GM21367 (cell line): ENCODE measurements at regions not wholly inside any gene's neighbourhood (a gene's known extent, or its start where the extent isn't known, plus 50 kb on each side); places are given as distances from the start of the nearest gene placed in this dataset.

Source experiments
- ATAC-seq: cut with Tn5 transposase; IDR thresholded peaks from one replicate; pipeline ENCODE4 v1.9.1; 2021; ENCODE audit not compliant: unreplicated experiment

DNA sequence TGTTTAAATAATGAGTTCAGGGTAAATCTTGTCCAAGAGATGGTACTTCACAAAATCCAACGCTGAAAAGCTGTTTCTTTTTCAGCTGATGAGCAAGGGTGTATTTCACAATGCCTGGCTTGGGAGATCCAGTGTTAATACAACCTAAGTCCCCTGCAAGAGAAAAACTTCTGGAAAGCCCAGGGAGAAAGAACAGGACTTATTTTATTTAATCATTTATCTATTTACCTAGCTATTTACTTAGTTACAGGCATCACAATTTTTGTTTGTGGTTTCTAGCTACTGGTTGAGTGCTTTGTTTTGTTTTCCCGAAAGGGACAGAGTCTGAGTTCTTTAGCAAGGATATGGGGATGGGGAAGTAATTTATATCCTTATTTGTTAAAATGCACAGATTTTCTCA is 598.2 kb upstream of the SYT4 start:
- ATAC-seq = no peak

DNA sequence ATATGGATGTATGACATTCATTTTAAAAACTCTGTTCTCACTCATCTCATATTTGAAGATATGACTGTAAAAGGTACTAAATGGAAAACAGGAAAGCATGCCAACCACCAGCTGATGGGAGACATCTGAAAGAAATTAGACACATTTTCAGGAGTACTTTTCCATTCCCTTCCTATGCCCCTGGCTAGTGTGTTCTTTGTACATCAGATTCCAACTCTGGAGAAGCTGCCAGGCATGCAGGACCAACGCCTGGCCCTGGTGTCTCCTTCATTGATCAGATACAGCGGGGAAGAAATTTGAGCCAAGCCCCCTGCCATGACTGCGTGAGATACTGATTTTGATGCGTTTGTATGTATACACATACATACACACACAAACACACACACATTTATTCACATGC is 599.0 kb upstream of the SYT4 start:
- no peak for ATAC-seq

DNA sequence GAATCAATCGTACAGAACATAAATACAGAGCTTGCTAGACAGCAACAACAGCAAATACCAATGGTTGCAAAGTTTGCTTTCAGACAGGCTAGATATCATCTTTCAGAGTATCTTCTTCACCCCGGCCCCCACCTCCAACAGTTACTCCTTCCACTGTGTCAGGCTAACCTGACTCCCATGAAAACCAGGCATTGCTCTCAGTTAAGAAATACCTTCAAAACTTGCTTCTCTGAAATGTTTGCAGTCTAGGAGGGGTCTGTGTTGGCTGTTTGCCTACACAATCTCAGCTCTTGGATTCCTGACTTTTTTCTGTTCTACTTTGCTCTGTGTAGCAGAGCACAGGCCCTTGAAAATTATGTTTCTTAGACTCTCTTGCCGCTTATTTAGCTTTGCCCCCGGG is 599.5 kb upstream of the SYT4 start:
- ATAC-seq = no peak

DNA sequence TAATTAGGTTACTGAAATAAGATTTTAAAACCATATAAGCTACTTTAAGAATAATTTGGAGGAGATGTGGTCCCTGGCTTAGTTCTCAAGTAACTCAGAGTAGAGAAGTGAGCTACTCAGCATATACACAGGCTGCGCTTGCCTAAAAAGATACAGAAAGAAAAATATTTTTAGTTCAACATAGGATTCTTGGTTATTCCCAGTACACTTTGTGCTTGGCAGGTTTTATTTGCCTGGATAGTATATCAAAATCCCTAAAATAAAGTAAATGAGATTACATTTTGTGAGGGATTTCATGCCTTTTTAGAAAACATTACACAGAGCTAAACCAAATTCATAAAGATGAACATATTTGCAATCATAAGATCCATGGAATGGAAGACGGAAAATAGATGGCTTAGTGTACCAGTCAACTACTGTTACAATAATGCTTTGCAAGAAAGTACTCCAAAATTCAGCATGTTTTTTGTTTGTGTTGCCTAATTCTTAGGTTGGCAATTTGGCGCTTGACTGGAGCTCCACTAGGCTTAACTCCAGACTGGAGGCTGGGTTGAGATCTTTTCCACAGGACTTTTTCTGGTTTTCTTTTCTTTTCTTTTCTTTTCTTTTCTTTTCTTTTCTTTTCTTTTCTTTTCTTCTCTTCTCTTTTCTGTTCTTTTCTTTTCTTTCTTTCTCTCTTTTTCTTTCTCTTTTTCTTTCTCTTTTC is 600.5 kb upstream of the SYT4 start:
- no peak for ATAC-seq

DNA sequence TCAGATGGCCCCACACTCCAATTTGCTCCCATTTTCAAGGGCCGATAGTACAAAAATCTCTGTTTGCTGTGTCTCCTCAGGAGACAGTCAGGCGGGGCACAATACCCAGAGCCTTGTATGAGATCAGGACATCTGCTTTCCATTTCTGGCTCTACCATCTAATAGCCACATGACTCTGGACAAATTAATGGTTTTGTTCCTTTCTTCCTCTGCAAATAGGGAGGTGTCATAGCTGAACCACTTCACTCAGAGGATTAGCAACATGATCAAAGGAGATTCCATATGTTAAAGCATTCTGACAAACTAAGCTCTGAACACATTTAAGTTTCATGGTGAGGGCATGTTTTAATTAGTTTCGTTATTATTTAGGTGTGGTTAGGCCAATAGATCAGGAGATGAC is 602.1 kb upstream of the SYT4 start:
- ATAC-seq = no peak

DNA sequence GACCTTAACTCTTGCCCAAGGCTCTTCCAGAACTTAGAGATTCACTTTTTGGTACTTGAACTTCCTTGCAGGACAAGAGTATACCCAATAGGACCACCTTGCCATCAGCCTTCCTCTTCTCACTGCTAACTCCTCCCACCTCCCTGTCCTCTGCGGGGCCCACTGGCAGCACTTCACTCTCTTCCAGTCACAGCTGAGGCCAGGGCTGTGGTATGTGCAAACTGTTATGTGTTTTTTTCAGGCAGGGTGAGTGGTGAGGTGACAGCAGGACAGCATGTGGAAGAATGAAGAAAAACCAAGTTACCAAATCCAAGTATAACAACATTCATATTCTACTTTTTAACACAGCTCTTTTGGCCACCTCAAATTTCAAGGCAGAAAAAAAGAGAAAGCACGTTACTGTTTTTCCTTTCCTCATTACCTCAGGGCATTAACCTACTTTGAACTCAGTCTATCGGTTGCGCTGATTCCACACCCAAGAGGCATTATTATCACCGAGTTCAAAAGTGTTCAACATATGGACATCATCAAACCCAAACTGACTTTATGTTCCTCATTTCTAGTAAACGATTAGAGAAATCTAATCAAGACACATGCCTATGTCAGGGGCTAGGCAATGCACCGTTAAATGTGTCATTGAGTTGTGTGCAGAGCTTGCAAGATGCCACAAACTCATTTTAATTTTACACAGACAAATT is 605.2 kb upstream of the SYT4 start:
- no peak for ATAC-seq

DNA sequence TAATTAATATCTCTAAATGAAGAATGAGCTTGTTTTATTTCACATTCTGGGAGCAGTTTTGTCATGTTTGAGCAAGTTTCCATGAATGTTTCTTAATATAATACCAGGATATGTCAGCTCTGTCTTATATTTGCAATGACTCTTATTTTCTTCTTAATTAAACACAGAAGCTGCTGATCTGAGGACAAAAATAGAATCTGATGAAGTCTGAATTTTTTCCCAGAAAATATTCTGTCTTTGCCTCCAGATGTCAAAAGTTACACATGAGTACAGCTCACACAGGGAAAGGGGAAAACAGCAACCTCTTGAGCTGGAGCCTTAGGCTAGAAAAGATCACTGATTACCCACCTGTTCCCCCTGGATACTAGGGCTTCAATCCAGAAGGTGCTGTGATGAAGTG is 606.6 kb upstream of the SYT4 start:
- ATAC-seq = no peak

DNA sequence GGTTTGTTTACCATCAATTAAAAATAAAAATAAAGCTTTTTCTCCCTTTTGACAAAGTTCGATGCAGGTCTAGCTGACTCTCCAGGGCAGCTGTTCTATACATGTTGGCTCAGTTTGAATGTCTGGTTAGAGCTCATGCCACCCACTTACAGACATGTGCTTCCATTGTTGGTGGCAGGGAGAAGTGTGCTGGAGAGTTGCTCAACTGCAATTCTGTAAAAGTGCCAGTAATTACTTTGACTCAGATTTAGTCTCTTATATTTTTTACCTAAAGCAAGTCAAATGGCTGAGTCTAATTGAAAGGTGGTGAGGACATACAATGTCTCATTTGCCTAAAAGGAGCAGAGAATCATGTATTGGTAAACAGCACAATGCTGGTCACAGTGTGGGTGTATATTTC is 609.1 kb upstream of the SYT4 start:
- ATAC-seq = no peak

DNA sequence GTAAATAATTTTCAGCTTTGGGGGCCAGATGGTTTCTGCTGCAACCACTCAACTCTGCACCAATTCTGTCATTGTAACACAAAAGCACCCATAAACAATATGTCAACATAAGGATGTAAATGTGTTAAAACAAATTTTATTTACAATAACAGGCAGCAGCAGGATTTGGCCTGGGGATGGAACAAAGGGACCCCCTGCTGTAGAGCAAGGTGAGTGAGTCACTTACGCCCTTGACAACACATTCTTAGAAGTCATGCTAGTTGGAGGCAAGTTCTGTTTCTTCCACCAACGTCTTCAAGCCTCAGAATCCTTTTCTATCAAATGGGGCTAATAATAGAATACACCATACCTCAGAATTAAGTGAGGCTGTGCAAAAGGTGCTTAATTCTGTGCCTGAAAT is 610.2 kb upstream of the SYT4 start:
- ATAC-seq = no peak

DNA sequence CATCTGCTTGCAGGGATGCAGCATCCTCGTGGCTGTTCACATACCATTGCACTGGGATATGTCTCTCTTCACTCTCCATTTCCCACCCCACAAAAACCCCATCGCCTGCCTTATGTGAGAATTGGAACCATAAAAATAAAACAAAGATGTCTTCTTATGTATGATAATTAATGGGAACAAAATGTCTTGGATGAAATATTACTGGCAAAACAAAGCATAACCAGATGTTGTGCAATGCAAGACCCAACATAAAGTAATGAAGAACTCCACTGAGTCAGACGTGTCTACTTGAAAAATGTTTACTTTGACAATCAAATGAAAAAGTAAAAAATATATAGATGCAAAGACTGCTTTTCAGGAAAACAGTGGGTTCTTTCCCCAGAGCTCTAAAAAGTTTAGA is 611.3 kb upstream of the SYT4 start:
- ATAC-seq = no peak

DNA sequence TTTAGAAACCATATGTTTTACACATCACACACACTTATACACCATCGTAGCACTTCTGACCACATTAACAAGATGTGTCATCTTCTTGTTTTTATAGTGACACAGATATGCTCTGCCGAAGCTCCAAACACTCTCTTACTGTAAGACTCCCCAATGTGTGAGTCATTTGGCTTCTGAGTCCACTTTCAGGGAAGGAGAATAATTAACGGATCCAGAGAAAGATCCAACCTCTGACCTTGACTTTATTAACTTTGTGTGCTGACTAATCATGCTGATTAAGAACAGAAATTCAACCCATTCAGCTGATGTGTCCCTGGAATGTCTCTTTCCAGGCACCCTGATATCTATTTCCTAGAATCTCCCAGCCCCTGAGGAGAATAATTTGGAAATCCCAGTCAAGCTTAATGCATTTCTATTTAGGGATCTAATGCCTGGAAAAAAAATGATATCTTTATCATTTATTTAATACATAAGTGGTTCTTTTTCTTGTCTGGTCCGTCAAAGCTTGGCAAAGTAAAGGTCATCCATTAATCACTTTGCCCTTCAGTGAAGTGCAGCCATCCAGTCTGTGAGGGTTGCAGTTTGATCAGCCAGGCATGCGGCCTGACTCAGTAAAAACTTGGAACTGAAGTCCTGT is 615.8 kb upstream of the SYT4 start:
- ATAC-seq = no peak

DNA sequence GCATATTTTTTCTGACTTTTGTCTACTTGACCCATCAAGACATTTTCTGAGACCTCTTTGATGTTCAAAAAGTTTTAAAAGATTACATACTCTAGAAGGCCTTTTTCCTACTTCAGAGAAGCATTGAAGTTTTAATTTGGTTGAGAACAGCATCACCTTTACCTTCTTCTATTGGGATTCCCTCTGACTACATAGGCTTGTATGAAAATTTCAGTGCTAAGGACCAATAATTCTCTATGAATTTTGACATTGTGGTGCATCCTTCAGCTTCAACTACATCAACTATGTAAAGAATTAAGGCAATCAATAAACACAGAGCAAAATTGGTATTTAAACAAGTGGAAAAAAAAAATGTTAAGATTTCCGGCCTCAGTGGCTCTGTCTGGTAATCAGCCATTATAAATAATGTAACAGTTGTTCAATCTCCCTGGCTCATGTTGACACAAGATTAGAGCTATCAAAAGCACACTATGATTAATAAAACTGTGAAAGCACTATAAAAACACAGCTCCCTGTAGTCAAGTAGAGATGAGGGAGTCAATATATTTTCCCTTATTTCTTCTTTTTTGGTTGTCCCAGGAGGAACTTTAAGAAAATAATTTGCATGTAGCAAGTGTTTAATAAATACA is 627.0 kb upstream of the SYT4 start:
- no peak for ATAC-seq

DNA sequence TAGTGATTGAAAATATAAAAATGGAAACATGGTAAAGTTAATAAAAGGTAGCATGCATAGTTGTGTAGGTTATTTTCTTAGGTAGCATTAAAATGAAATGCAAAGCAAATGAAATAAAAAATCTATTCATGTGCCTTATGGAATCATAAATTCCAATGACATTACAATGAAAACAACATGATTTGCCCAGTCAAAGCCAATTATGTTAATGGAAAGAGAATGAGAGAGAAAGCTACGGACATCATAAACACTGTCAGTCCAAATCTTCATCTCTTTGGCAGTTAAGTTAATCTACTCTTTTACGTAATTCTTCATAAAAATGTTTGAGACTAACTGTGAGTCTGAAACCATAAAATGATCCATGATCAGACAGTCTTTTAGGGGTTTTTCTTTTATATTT is 636.7 kb upstream of the SYT4 start:
- ATAC-seq = no peak

DNA sequence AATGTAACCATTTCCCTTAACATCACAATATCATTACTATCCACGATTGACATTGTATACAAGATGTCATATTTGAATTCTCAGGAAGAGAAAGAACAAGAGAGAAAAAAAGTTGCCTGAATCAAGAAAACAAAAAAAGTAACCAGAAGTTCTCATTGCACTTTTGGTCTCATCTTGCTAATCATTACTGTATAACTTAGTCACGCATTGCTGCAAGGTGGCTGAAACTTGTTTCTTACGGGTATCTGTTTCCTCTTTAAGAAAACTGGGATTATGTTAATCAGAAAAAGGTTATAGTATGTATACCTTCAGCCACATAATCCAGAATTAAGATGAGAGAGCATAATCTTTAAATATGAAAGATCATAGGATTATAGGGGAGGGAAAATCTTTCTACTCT is 639.7 kb upstream of the SYT4 start:
- ATAC-seq = no peak

DNA sequence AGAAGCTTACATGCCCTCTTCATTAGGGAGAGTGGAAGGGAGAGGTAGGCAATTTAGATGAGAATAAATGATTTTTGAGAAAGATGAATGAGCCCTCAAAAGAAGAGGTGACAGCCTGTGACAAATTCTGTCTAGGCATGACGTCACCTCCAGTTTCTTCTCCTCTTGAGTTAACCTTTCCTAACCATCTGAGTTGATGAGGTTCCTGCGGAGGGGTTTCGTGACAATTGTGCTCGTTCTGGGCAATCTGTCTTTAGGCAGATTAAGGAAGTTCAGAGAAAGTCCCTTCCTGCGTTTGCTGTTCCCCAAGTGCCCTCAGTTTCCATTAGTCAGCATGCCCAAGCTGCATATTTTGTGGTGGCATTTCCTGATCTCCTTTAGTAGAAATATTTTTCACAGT is 640.2 kb upstream of the SYT4 start:
- ATAC-seq = no peak

DNA sequence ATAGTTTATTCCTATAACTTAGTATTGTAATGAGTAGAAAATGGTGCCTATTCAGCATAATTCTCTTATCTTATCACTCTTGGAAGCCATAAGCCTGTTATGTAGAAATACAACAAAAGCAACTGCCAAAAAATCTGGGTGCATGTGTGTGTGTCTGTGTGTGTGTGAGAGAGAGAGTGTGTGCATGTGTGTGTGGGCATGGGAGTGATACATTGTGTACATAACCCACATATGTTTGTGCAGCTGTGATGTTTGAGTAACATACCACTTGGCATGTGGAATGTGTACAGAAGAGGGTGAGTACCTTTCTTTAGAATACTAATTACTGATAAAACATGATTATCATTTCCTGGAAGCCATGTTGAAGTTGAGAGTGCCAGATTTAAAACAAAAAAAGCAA is 642.3 kb upstream of the SYT4 start:
- ATAC-seq = no peak

DNA sequence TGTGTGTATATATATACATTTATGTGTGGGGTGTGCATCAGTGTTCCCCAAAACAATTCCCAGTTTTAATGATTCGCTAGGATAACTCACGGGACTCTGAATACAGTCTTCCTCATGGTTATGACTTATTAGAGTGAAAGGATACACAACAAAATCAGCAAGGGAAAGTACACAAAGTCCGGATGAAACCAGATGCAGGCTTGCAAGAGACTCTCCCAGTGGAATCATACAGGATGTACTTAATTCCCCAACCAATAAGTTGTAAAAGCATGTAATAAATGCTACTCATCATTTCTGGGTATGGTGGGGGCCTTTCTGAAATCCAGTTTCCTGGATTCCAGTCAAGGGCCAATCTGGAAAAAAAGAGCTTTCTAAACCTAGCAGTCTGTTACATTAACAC is 654.1 kb upstream of the SYT4 start:
- no peak for ATAC-seq

DNA sequence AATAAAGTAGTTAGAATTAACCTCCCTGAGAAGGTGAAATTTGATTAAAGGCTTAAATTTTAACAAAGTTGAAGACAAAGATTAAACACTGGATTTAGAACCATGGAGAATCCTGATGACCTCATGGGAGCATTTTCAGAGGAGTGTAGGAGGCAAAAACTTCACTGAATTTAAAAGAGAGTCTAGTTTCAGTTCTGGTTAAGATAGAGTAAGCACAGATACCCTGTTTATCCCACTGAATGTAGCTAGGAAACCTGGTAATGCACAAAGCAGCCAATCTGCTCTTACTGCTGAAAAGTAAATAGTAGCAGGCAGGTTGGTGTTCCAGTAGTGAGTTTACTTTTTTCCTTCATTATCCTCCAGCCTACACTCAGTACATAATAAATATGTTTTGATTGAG is 654.9 kb upstream of the SYT4 start:
- no peak for ATAC-seq

DNA sequence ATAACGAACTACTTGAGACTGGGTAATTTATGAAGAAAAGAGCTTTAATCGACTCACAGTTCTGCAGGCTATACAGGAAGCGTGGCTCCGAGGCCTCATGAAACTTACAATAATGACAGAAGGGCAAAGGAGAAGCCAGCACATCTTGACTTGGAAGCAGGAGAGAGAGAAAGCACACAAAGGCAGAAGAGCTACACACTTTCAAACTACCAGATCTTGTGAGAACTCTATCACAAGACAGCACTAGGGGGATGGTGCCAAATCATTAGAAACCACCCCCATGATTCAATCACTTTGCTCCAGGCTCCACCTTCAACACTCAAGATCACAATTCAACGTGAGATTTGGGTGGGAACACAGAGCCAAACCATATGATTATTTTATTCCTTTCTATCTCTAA is 655.9 kb upstream of the SYT4 start:
- no peak for ATAC-seq

DNA sequence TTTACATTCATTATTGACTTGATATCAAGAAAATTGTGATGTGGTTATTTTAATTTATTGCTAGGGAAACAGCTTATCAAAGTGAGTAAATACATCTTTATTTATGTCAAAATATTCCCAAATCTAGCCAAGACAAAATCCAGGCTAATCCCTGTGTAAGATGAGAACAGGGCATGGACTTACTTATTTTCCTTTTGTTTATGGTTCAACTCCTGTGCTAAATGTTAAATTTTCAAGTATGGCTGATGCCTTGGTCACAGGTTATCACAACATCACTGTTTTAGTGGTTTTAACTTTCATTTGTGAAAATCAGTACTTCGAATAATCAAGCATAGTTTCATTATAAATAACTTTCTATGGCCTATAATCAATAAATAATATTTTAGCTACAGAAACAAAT is 657.0 kb upstream of the SYT4 start:
- ATAC-seq = no peak

DNA sequence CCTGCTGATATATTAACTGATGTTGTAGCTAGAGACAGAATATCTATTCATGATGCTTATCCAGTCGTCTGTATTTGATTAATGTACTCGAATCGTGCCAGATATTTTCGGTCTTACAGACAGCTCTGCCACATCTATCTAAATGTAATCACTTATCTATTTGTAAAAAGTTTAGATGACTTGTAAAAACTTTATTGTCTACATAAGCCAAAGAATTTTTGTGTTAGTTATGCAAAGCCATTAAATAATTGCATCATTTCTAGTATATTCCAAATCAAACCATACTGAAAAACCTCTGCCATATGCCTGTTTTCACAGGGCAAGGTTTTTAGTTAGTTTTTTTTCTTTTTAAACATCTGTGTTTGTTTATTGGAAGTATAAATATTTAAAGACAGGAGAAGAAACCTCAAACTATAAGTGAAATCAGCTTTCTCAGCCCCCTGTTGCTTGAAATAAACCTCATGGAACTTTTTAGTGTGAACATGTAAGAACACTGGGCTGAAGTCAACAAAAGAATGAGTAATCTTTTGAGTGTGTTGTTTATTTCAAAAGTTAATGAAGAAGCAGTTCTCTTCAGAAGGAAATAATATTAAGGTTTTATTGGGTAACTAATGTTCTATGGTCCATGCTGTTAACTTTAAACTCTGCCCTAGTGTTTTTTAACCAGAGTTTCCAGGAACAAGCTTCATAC is 657.6 kb upstream of the SYT4 start:
- no peak for ATAC-seq

DNA sequence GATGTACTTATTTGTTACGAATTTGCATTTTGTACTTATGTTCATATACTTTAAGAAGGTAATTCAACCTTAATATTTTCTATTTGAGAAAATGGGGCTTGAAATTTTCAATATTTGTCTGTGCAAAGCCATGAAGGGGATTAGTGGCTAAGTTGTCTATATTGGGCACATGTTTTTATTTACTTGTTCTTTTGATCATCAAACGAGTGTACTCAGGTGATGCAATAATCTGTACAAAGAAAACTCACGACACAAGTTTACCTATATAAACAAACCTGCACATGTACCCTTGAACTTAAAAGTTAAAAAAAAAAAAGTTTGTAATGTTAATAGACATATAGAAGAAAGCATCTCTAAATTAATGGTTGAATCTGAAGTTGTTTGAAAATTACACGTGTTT is 658.9 kb upstream of the SYT4 start:
- no peak for ATAC-seq
